ENCODE measurements at regions not wholly inside any gene's neighbourhood (a gene's known extent, or its start where the extent isn't known, plus 50 kb on each side); places are given as distances from the start of the nearest gene placed in this dataset.
"Not testable (repeated sequence)": the region's sequence is repeated elsewhere in the genome, so short reads cannot be mapped to it uniquely, and the experiment has no call there.

DNA sequence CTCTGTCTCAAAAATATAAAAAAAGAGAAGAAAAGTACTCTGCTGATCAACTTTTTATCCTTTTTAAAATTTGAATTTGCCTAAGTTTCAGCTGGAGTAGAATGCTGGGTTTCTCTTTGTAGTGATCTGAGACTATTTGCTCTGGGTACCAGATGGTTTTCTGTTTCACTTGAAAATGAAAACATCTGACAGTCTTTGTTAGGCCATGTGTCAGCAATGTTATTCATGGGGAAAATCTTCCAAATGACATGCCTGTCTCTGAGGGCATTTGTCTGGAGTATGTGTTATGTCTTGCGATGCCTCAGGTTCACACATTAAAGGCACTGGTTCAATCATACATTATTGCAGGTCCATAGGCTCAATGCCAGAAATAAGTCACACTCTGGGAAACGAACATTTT lies 175.3 kb upstream of the TMEM229A start:
- no peak for DNase-seq

- no peak for DNase-seq
Observed at GRCh38 chr7:124205526-124205925, 172.7 kb upstream of the TMEM229A start.

GRCh38 chr7:124202546-124202945 lies 169.7 kb upstream of the TMEM229A start:
- DNase-seq, result no peak

DNA sequence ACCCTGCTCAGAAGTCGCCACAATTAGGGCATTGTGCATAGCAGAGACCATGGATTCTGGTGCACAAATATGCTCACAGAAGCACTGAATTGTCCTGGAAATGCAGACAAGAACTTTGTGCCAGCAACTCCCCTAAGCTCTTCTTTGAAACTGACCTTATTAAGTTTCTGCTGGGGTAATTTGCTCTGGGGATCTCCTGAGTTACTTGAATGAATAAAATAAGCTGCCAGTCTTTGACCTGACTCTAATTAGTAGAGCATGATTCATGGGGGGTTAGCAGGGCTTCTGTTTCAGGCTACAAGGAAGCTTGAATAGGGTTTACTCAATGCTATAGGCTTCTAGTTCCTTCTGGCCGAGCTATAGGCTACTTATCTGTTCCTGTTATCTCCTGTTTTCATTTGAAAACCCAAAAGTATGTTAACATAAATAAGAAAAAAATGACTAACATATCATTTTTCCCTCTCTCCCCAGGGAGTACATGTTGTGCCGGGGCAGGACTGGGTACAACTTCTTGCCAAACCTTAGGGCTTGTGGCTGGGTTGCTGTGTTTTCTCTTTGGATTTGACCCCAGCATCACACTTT lies 169.0 kb upstream of the TMEM229A start:
- DNase-seq, result no peak

GRCh38 chr7:124196519-124196918 lies 163.7 kb upstream of the TMEM229A start:
- no peak for DNase-seq

DNA sequence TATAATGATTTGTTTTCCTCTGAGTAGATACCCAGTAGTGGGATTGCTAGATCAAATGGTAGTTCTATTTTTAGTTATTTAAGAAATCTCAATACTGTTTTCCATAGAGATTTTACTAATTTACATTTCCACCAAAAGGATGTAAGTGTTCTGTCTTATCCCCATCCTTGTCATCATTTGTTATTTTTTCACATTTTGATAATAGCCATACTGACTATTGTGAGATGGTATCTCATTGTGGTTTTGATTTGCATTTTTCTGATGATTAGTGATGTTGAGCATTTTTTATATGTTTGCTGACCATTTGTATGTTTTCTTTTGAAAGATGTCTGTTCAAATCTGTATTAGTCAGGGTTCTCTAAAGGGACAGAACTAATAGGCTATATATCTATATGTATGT lies 160.0 kb upstream of the TMEM229A start:
- no peak for DNase-seq

DNA sequence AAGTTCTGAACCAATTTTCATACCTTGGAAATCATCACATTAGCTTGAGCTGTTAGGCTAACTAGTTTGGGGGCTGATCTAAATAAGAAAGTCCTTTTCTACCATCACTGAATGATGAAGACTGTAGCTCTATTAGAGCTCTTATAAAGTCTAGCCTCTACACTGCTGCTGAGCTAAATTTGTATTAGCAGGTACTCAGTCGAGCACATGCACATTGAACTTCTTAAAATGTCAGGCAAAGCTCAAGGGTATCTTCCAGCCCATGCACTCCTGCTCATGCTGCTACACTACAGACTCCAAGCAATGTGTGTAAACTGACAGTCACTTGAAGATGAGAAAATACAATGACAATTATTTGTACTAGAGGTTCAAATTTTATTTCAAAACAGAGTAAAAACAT lies 158.8 kb upstream of the TMEM229A start:
- DNase-seq, result no peak

DNA sequence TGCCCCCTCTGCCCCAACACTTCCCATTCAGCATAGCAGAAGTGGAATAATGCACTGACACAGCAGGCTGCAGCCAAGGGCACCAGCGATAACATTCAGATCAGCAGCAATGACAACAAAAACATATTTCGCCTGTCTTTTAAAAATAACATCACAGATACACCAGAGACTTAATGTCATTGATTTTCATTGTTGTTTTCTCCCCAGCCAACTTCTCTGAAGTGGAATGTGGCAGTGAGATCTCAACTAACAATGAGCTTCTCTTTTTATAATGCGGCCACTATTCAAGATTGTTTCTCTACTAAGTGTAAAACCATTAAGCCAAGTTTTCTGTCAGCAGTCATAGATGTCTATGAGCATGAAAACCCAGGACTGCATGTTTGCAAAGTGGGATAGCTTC lies 158.2 kb upstream of the TMEM229A start:
- DNase-seq, result no peak

DNA sequence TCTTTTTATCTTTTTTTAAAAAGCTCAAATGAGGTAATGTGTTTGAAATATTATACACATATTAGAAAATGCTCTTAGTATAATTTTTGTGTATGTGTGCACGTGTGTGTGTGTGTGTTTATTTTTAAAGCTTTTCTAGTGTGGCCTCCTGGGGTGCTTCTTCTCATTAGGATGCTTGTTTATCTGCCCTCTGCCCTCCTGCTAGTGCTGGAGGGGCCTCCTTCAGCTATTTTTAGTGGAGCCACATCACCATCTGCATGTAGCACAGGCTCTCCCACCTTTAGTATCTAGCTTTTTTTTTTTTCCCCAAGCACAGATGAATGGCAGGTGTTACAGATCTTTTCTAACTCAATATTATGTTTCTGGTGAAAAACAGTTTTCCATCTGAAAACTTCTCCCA lies 155.7 kb upstream of the TMEM229A start:
- no peak for DNase-seq

DNA sequence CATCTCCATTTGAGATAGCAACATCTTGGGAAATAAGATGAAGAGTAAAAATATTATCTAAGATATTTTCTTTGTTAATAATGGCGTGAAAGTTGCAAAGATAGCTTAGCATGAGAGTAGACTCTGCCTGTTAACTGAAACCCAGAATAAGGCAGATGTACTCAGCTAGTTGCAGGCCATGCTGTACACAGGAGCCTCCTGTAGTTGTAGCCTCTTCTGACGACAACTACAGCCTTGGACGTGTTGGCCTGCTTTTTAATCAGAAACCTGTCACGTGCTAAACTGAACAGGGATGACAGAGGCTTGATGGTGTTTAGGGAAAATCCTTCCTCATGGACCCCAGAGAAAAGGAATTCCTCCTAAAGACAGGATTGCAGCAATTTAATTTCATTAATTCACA lies 155.1 kb upstream of the TMEM229A start:
- DNase-seq, result no peak

DNA sequence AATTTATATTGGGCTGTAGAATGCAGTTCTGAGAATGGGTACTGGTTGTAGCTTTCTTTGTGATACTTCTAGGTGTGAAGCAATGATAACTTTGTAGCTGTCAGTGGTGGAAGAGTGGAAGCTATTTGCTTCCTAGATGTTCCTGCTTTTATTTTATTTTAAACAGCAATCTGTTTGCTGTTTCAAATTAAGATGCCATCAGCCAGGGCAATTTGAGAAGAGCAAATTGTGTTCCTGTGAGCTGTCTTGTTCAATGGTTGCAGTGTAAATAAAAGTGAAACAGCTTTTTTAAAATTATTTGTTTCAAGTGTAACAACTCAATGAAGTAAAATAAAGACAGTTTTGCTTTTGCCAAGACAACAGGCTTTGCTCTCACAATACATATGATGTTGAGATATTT lies 150.8 kb upstream of the TMEM229A start:
- DNase-seq, result no peak

DNA sequence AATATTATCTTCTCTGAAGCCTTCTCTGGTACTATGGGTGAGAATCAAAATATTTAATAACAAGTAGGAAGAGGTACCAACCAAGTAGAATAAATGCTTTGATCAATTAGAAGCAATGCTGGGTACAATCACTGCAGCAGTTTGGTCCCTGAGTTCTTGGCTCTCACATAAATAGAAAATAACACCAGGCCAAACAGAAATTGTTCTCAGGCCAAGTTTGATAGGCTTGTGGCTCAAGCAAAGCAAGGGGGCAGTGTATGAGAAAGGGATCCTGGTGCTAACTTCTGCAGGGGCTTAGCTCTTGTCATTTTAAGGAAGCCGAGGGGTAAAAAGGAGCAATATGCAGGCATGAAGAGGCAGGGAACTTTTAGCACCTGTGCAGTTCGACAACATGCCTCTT lies 146.8 kb upstream of the TMEM229A start:
- DNase-seq, result no peak

DNA sequence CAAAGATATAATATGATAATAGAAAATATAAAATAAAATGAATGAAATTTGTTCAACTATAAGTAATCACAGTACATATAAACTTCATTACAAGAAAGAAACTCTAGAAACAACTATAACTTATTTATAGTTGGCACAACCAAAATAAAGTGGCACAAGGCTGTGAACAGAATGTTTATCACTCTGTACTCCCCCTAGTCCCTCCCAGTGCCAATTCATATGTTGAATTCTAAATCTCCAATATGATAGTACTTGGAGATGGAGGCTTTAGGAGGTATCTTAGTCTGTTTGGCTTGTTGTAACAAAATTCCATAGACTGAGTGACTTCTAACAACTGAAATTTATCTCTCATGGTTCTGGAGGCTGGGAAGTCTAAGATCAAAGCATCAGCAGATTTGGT lies 145.0 kb upstream of the TMEM229A start:
- DNase-seq, result no peak

- not testable (repeated sequence) for DNase-seq
Observed at GRCh38 chr7:124171812-124172211, 138.9 kb upstream of the TMEM229A start.

DNA sequence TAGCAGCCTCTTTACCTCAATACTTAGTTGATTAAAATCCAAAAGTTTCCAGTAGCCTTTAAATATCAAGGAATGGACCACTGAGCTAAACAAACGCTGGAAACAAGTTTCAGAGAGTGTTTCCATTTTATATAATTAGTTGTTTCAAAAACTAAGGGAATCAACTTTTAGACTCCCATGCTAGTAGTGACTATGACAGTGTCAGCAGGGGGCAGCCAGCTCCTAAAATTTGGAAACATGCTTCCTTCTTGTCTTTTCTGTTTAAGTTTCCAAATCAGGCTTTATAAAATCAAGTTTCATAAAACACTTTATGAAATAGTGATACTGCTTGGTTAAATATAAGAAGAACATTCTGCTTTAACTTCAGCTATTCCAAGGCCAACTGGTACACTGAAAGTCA lies 138.2 kb upstream of the TMEM229A start:
- DNase-seq, result no peak

- no peak for DNase-seq
Observed at GRCh38 chr7:124168616-124169015, 135.7 kb upstream of the TMEM229A start.

GRCh38 chr7:124162667-124163066 lies 129.8 kb upstream of the TMEM229A start:
- no peak for DNase-seq

DNA sequence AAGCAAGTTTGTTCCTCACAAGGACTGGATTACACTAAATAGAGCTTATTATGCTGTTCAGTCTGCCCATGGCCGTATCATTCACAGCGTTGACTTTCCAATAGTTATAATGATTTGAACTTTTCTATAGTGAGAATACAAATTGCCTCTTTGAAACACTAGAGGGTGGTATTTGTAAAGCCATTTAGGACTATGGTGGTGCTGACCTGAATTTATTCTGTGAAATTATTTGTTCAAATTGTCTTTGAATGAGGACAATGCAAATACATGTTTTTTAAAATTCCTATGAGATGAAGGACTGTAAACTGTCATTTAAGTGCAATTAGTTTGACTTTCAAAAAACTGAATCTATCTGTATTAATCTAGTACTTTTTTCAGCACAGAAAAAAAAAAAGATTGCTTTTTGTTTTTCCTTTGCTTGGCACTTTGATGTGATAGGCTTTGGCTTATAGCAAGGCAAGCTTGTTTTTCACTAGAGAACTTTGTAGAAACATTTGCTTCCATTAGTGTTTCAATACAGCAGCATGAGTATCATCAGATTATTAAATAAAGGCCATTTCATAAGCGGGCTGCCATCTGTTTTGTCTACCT lies 122.7 kb upstream of the TMEM229A start:
- peak; percentile 43 for DNase-seq

DNA sequence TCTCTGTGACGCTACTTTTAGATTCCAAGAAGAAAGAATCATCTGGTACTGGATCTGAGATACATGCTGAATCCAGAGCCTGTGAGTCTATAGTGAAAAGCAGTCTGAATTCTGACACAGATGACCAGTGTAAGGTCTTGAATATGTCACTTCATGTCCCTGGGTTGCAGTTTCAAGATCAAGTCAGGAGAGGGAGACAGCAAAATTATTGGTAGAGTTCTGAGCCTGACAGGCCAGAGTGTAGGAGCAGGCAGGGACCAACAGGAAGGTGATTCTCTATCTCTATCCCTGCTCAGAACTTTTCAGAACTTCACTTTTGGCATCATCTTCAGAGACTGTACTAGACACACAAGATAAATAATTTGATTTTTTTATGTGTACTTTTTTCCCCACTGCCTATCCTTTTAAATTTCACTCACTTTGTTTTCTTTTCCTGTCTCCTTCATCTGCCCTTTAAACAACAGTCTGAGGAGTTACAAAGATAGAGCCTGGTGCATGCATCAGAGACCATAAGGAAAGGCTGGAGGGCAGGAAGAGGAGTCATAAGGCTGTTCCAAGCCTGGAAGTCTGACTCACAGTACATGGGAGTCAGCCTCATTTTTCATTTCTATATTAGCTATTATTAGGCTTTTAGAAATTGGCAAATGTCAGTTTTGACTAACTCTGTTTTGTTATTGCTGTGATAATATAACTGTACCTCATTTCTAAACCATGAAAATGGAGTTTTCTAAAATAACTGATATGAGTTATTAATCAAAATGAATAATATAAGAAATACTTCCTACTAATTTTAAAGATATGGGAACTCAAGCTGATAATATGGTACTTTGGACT lies 120.2 kb upstream of the TMEM229A start:
- no peak for DNase-seq

DNA sequence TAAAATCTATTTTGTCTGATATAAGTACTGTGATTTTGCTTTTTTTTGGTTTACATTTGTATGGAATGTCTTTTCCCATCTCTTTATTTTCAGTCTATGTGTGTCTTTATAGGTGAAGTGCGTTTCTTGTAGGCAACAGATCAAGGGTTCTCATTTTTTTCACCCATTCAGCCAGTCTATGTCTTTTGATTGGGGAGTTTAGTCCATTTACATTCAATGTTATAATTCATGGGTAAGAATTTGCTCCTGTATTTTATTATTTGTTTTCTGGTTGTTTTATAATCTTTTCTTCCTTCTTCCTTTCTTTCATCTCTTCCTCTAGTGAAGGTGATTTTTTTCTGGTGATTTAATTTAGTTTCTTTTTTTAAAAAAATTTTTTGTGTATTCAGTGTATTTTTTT lies 104.8 kb upstream of the TMEM229A start:
- no peak for DNase-seq

DNA sequence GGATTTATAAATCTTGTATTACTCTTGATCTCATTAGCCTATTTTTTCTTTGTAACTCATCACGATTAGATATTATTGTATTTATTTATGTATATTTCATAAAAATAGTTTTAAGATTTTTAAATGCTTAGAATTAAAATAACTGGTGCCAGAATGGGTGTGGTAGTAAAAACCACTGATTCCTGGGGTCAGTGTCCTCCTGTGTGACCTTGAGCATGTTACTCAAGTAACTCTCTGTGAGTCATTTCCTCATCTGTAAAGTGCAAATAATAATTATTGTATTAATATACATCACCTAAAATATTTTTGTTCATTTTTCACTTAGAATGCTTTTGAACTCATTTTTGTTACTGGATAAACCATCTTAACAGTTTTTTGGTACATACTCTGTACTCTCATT lies 91.3 kb upstream of the TMEM229A start:
- DNase-seq, result no peak

- DNase-seq, result no peak
Observed at GRCh38 chr7:124120911-124121310, 88.0 kb upstream of the TMEM229A start.

DNA sequence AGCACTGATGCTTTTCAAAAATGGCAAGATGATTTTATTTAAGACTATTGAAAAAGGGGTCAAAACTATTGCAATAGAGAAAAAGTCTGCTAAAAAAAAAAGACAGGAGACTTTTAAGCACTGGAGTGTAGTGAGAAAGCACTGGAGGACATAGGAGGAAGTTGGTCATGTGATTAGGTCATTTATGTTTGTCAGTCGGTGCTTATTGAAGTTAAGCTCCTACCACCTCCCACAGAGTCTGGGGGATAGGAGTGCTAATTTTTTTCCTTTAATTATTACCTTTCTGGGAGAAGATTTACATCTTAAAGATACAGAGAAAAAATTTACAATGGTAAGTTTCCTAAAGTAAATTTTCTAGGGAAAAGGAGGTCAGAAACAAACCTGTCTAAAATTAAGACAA lies 80.2 kb upstream of the TMEM229A start:
- DNase-seq, result no peak

DNA sequence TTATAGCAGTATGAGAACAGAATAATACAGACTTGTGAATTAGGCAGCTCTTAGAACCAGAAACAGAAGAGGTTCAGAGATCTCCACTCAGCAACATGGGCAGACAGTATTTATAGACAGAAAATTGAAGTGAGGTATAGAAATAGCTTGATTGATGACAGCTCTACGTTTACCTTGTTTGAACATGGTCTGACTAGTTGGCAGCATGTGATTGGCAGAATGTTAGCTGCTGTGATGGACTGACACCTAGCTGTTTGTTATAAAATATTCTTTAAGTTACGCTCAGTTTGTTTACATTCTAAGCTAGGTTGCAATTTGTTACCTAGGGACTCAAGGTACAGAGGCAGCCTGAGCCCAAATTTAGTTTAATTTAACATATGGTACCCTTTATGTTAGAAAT lies 73.7 kb upstream of the TMEM229A start:
- DNase-seq, result no peak

All from NCI-H748 treated with DMSO at 0.1 percent for 48 hours (cell line).